Erythroblast (primary cell): ENCODE measurements at regions not wholly inside any gene's neighbourhood (a gene's known extent, or its start where the extent isn't known, plus 50 kb on each side); places are given as distances from the start of the nearest gene placed in this dataset.

ENCODE experiments used
- GATA1 ChIP-seq: IDR thresholded peaks from 2 replicates; pipeline ENCODE4 v1.6.1; 2011; ENCODE audit warnings: low read depth, mild to moderate bottlenecking, control low read depth, low read length, moderate library complexity
- POLR2A ChIP-seq: IDR thresholded peaks from 2 replicates; pipeline ENCODE4 v1.6.1; 2011; ENCODE audit warnings: mild to moderate bottlenecking, low read length

DNA sequence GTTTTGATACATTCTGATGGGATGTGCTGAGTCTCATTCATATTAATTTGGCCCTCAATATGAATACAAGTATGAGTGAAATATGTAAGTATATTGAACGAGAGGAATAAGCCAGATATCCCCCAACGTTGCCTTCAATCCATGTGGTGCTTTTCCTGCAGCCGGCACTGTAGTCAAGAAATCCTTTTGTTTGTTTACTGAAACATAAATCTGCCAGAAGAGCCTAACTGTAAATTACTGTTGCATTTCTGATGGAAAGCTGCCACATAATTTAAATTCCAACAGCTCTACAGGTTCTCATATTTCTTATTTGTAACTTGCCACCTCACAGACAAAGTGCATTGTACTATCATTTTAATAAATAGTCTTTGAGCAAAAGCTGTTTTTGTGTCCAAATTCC, 314.0 kb downstream of the KBTBD8 start:
- TF ChIP-seq POLR2A (no peak), GATA1 (no peak)
